GM18907 (cell line): ENCODE measurements at regions not wholly inside any gene's neighbourhood (a gene's known extent, or its start where the extent isn't known, plus 50 kb on each side); places are given as distances from the start of the nearest gene placed in this dataset.

Experiments used
- ATAC-seq: cut with Tn5 transposase; IDR thresholded peaks from one replicate; pipeline ENCODE4 v1.9.1; 2021; ENCODE audit warnings: mild to moderate bottlenecking, moderate library complexity; ENCODE audit not compliant: unreplicated experiment

- ATAC-seq: peak; percentile 78
These were observed 51.7 kb downstream of the SCN11A start for GRCh38 chr3:39000008-39000450.

GRCh38 chr3:38998086-38998485 is 53.7 kb downstream of the SCN11A start:
- ATAC-seq: no peak

- no peak for ATAC-seq
These were observed 55.6 kb downstream of the SCN11A start for GRCh38 chr3:38996193-38996592.

- ATAC-seq: no peak
These were observed 57.5 kb downstream of the SCN11A start for GRCh38 chr3:38994251-38994650.

GRCh38 chr3:38992117-38992760 is 59.5 kb downstream of the SCN11A start:
- ATAC-seq: no peak

- ATAC-seq: no peak
These were observed 61.1 kb downstream of the SCN11A start for GRCh38 chr3:38990621-38991020.

- ATAC-seq: no peak
These were observed 61.7 kb downstream of the SCN11A start for GRCh38 chr3:38989917-38990510.

GRCh38 chr3:38988955-38989354 is 62.8 kb downstream of the SCN11A start:
- ATAC-seq: no peak

GRCh38 chr3:38987456-38987855 is 64.3 kb downstream of the SCN11A start:
- no peak for ATAC-seq

GRCh38 chr3:38986901-38987300 is 64.8 kb downstream of the SCN11A start:
- no peak for ATAC-seq

- no peak for ATAC-seq
These were observed 65.8 kb downstream of the SCN11A start for GRCh38 chr3:38985981-38986380.

- no peak for ATAC-seq
These were observed 66.2 kb downstream of the SCN11A start for GRCh38 chr3:38985581-38985980.

- ATAC-seq: no peak
These were observed 67.0 kb downstream of the SCN11A start for GRCh38 chr3:38984731-38985130.

- ATAC-seq: no peak
These were observed 67.6 kb downstream of the SCN11A start for GRCh38 chr3:38984110-38984509.

GRCh38 chr3:38980938-38981337 is 70.8 kb downstream of the SCN11A start:
- ATAC-seq: no peak

GRCh38 chr3:38978729-38979128 is 73.0 kb downstream of the SCN11A start:
- ATAC-seq: no peak

GRCh38 chr3:38970851-38971638 is 80.7 kb downstream of the SCN11A start:
- no peak for ATAC-seq

GRCh38 chr3:38969317-38970235 is 82.2 kb downstream of the SCN11A start:
- ATAC-seq: no peak

GRCh38 chr3:38968891-38969290 is 82.9 kb downstream of the SCN11A start:
- ATAC-seq: no peak

- ATAC-seq: no peak
These were observed 83.3 kb downstream of the SCN11A start for GRCh38 chr3:38968403-38968802.

- ATAC-seq: no peak
These were observed 84.1 kb downstream of the SCN11A start for GRCh38 chr3:38967693-38967989.
